ENCODE measurements at regions not wholly inside any gene's neighbourhood (a gene's known extent, or its start where the extent isn't known, plus 50 kb on each side); places are given as distances from the start of the nearest gene placed in this dataset.

- H2AFZ ChIP-seq (ENCODE audit: low read length): no peak overlapping the region
- intact Hi-C loops (cut with micrococcal nuclease; ENCODE audit: unreplicated experiment): no loop called here
- FAIRE-seq (no peak), ATAC-seq (no peak), DNase-seq (ENCODE audit: low spot score) (no peak)
- no peak overlapping the region for H3K9ac ChIP-seq (ENCODE audit: insufficient read depth, low read depth, low read length)
- H3K9me3 ChIP-seq (ENCODE audit: low read length): no peaks in the 10 kb centered on the region
- POLR2A ChIA-PET: no interaction called here
- no peaks in the 10 kb centered on the region for H4K20me1 ChIP-seq (ENCODE audit: insufficient read depth, low read length)
- no peak overlapping the region for H3K4me3 ChIP-seq (replicated peaks in 1 of 3; ENCODE audit: insufficient read depth in 1 of 3, low read depth in 2 of 3, low read length in 3 of 3)
- WGBS (ENCODE audit: low lambda C conversion rate): 18% methylated on average over 1 of the region's 1 CpG
- in situ Hi-C loops (cut with HindIII; ENCODE audit: extremely low pct_ligation_motif_present, low pct_unique_long_range_greater_than_20kb): no loop called here
- H3K36me3 ChIP-seq (replicated peaks in 1 of 2; ENCODE audit: control insufficient read depth in 1 of 2, insufficient read depth in 2 of 2, low read length in 2 of 2): no peaks in the 10 kb centered on the region
- CTCF ChIA-PET (ENCODE audit: low intra/inter-chr PET ratio, low total read pairs): no interaction called here
- no peaks in the 10 kb centered on the region for H3K4me1 ChIP-seq (ENCODE audit: insufficient read depth, low read length)
- no peaks in the 10 kb centered on the region for H3K79me2 ChIP-seq (ENCODE audit: insufficient read depth, low read length)
- TF ChIP-seq ZNF251 (CRISPR knock-in tag; IDR thresholded peaks at IDR 0.05) (no peak), ZNF329 (CRISPR knock-in tag; IDR thresholded peaks at IDR 0.05; ENCODE audit: low read depth) (no peak), ZNF10 (CRISPR knock-in tag; IDR thresholded peaks at IDR 0.05; ENCODE audit: borderline replicate concordance, low read depth) (no peak), CCDC6 (CRISPR knock-in tag; IDR thresholded peaks at IDR 0.05) (no peak), SKI (IDR thresholded peaks at IDR 0.05; ENCODE audit: partially characterized antibody) (no peak), ZFP82 (CRISPR knock-in tag; IDR thresholded peaks at IDR 0.05; ENCODE audit: borderline replicate concordance) (no peak), FOXO4 (CRISPR knock-in tag; conservative IDR thresholded peaks at IDR 0.05) (no peak), RXRB (CRISPR knock-in tag; IDR thresholded peaks at IDR 0.05; ENCODE audit: borderline replicate concordance) (no peak), GLI4 (CRISPR knock-in tag; IDR thresholded peaks at IDR 0.05; ENCODE audit: borderline replicate concordance) (no peak), LCORL (IDR thresholded peaks at IDR 0.05) (no peak), LCORL (CRISPR knock-in tag; IDR thresholded peaks at IDR 0.05) (no peak), ZNF788 (CRISPR knock-in tag; IDR thresholded peaks at IDR 0.05; ENCODE audit: borderline replicate concordance) (no peak), ZNF274 (CRISPR knock-in tag; IDR thresholded peaks at IDR 0.05) (no peak), POGZ (CRISPR knock-in tag; IDR thresholded peaks at IDR 0.05) (no peak), PAWR (CRISPR knock-in tag; IDR thresholded peaks at IDR 0.05; ENCODE audit: borderline replicate concordance) (no peak), NR2F1 (CRISPR knock-in tag; IDR thresholded peaks at IDR 0.05) (no peak)
- TF ChIP-seq, protein P1, sequence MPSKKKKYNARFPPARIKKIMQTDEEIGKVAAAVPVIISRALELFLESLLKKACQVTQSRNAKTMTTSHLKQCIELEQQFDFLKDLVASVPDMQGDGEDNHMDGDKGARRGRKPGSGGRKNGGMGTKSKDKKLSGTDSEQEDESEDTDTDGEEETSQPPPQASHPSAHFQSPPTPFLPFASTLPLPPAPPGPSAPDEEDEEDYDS (CRISPR knock-in tag; IDR thresholded peaks at IDR 0.05): no peak
- TF ChIP-seq, protein P2, sequence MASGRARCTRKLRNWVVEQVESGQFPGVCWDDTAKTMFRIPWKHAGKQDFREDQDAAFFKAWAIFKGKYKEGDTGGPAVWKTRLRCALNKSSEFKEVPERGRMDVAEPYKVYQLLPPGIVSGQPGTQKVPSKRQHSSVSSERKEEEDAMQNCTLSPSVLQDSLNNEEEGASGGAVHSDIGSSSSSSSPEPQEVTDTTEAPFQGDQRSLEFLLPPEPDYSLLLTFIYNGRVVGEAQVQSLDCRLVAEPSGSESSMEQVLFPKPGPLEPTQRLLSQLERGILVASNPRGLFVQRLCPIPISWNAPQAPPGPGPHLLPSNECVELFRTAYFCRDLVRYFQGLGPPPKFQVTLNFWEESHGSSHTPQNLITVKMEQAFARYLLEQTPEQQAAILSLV (CRISPR knock-in tag; IDR thresholded peaks at IDR 0.05; ENCODE audit: borderline replicate concordance): no peak
- BruUV-seq (replicated peaks): no TSS peak
- no peaks in the 10 kb centered on the region for H3K27me3 ChIP-seq (ENCODE audit: control insufficient read depth in 1 of 2, insufficient read depth in 2 of 2, low read length in 2 of 2)
- no peak overlapping the region for H3K27ac ChIP-seq (ENCODE audit: extremely low read length, insufficient read depth, low read length)
- no peak overlapping the region for H3K4me2 ChIP-seq (ENCODE audit: low read depth, low read length)
Measured at GRCh38 chr6:122187186-122187585, 212.3 kb upstream of the HSF2 start.
